UCSD-AML1 (cell line): ENCODE measurements at regions not wholly inside any gene's neighbourhood (a gene's known extent, or its start where the extent isn't known, plus 50 kb on each side); places are given as distances from the start of the nearest gene placed in this dataset.
"Not testable (repeated sequence)": the region's sequence is repeated elsewhere in the genome, so short reads cannot be mapped to it uniquely, and the experiment has no call there.

Experiments used
- DNase-seq: peaks from one replicate; lab custom pipeline; 2025; ENCODE audit not compliant: unreplicated experiment; lab: John Stamatoyannopoulos, UW

DNA sequence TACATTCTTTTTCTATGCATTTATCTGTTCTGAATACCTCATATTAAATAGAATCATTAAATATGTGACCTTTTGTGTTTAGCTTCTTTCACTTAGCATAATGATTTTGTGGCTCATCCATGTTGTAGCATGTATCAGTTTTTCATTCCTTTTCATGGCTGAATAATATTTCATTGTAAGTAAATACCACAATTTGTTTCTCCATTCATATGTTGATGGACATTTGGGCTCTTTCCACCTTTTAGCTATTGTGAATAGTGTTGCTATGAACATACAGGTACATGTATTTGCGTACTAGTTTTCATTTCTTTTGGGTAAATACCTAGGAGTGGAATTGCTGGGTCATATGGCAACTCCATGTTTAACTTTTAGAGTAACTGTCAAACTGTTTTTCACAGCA is 85.1 kb downstream of the GNL3L start:
- DNase-seq = no peak

DNA sequence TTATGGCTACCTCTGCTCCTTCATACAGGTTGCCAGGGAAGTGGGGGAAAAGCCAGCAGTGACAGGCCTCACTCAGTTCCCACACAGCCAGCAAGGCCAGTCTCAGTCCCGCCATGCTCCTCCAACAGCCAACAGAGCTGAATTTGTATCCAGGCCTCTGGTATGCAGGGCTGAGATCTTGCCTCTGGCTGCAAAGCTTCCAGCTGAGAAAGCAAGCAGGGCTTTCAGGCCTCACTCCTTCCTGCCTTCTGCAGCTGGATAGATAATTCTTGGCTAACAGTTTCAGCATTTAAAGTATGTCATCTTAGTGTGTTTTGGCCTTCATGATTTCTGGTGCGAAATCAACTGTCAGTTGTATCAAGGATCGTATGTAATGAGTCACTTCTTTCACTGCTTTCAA is 103.6 kb downstream of the GNL3L start:
- DNase-seq = no peak

DNA sequence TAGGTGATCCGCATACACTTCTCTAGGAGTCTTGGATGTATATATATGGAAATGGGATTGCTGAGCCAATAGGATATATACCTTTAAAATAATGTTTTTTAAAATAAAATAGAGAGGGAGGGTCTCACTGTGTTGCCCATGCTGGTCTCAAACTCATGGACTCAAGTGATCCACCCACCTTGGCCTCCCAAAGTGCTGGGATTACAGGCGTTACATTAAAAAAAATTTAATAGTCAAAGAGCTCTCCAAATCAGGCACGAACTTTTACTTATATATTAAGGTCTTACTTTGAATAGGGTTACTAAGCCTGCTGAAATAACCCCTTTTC is 109.0 kb downstream of the GNL3L start:
- DNase-seq = no peak

DNA sequence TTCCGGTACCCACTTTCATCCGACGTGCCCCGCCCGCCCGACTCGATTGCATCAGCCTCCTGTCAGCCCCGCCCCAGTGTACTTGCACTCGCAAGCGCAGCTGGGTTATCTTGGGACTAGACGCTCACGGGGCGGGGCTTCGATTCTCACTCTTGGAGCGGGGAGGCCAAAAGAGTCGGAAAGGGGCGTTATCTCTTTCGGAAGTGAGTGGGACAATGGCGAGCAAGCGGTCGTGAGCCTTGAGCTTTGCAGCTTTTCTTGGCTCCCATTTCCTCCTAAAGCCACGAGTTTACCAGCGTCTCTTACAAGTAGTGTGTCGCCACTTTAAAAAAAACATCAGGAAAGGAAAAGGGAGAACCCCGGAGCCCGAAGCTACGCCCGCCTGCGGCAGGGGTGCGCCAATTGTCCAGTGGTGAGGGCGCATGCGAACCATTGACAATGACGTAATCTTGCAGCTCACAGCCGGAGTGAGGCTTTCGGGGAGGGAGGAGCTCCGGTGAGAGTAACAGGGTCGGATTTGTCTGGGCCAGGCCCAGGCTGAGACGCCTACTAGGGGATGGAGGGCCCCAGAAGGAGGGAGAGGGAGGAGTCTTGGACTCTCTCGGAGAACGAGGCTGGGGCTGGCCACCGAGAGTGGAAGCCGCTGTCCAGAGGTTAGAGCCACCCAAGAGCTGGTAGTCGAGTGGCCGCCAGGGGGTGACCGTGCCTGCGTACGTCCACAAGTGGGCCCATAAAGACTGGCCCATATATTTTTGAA is 109.5 kb downstream of the GNL3L start:
- peak; percentile 90 for DNase-seq

DNA sequence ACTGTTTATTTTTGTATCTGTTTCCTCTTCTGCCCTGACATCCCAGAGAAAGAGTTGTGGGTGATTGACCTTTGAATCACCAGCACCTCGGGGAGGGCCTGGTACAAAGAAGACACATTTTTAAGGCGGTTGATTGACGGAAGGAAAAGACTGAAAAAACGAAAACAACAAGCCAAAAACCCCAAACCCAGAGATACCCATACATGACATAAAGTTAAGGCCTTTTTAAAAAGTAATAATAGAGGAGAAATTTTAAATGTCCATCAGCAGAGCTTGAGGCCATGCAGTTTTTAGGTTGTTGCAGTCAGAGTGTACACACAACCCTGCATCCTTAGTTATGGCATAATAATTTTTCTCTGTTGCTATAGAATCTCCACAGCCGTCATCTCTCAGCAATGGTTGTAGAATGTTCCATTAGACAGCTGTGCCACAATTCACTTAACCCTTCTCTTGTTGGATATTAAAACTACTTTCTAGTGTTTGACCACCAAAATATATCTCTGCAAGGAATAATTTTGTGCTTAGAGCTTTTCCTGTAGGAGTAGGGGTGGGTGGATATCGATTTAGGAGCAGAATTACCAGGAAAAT is 110.2 kb downstream of the GNL3L start:
- no peak for DNase-seq

DNA sequence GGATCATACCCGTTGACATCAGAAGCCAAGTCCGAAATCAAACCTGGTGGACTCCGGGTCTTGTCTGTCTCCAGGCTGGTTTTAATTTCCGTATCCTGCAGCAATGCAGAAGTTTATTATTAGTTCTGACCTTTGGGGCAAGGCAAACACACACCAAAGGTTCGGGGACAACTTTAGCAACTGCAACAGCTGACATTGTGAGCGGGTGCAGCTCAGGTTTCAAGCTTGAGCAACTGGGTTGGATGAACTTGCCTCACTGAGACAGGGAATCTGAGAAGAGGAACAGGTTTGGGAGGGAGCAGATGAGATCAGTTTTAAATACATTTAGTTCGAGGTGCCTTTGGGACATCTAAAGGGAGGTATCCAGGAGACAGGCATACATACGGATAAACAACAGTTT is 110.7 kb downstream of the GNL3L start:
- DNase-seq = no peak

DNA sequence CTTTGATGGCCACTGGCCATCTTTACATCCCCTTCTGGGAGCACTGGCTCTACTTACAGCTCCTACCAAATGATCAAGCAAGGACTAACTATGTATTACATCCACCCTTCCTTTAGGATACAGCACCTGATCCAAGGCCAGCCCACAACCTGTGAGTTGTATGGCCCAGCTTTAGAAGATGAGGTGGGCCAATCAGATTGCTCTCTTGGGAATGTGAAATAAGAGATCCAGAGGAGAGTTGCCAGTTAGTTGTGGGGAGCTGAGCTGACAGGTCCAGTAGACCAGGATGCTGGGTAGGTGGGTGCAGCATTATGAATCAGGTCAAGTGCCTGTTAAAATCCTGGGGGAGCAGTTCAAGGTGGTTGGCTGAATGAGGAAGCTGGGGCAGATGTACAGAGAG is 111.5 kb downstream of the GNL3L start:
- no peak for DNase-seq

DNA sequence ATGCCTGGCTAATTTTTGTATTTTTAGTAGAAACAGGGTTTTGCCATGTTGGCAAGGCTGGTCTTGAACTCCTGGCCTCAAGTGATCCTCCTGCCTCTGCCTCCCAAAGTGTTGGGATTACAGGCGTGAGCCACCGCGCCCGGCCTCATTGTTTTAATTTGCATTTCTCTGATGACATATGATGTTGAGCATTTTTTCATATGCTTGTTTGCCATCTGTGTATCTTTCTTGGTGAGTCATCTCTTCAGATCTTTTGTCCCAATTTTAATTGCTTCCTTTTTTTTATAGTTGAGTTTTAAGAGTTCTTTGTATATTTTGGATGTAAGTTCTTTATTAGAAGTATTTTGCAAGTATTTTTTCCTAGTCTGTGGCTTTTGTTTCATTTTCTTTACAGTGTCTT is 117.6 kb downstream of the GNL3L start:
- not testable (repeated sequence) for DNase-seq

DNA sequence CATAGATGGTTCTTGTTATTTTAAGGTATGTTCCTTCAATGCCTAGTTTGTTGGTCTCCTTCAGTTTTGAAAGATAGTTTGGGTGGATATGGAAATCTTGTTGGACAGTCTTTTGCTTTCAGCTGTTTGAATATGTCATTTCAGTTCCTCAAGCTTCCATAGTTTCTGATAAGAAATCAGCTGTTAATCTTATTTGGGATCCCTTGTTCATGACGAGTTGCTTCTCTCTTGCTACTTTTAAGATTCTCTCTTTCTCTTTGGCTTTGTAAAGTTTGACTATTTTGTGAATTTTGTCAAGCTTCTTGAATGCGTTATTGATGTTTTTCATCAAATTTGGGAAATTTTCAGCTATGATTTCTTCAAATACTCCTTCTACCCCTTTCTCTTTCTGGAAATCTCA is 129.5 kb downstream of the GNL3L start:
- no peak for DNase-seq

DNA sequence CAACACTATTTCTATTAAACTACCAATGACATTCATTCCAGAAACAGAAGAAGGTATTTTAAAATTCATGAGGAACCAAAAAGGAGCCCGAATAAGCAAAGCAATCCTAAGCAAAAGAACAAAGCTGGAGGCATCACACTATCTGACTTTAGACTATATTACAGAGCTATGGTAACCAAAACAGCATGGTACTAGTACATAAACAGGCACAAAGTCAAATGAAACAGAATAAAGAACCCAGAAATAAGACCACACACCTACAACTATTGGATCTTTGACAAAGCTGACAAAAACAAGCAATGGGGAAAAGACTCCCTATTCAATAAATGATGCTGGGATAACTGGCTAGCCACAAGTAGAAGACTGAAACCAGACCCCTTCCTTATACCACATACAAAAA is 122.3 kb downstream of the ITIH6 start:
- no peak for DNase-seq

DNA sequence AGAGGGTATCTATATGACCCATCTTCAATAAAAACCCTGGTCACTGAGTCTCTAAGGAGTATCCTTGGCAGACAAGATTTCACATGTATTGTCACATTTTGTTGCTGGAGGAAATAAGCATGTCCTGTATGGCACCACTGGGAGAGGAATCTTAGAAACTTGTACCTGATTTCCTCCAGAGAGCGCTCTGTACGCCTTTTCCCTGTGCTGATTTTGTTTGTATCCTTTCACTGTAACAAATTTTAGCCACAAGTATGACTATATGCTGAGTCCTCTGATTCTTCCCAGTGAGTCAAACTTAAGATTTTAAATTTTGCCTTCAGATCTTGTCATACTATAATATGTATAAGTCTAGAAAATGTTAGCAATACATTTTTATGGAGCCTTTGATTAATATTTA is 102.8 kb downstream of the ITIH6 start:
- no peak for DNase-seq

DNA sequence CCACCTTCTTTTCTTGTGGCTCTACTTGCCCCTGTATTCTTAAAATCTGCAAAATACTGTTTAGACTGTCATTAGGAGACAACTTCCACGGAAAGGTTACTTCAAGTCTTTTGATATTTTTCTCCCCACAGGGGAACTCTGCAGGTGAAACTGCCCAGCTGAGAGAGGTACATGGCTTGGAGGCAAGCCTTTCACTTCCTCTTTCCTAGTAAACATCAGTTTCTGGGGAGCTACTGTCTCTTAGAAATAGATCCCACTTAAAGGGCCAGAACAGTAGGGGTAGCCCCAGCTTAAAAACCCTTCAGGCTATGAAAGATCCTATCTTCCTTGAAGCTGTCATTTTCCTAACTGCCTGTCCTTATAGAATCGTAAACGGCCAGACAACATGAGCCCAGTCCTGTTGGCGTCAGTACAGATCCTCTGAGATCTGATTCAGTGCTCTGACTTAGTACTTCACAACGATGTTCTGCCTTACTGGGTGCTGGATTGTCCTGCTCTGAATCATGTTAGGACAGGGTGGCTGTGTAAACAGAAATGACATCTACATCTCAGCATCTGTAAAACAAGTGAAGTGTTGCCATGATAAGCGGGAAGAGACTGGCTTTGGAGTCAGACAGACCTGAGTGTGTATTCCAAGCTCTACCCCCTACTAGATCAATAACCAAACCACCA is 102.1 kb downstream of the ITIH6 start:
- DNase-seq = no peak
